ENCODE measurements at regions not wholly inside any gene's neighbourhood (a gene's known extent, or its start where the extent isn't known, plus 50 kb on each side); places are given as distances from the start of the nearest gene placed in this dataset.

GRCh38 chr15:95987299-95987698 lies 343.2 kb upstream of the NR2F2 start:
- TF ChIP-seq SIN3A (IDR thresholded peaks at IDR 0.05; ENCODE audit: borderline replicate concordance, insufficient read depth, low read length) (no peak), TAF1 (IDR thresholded peaks at IDR 0.05; ENCODE audit: borderline replicate concordance, insufficient read depth, low read length) (no peak), POLR2AphosphoS5 (IDR thresholded peaks at IDR 0.05; ENCODE audit: low read depth, low read length) (no peak)

All from PFSK-1 (cell line).